AG20443 (cell line): ENCODE measurements at regions not wholly inside any gene's neighbourhood (a gene's known extent, or its start where the extent isn't known, plus 50 kb on each side); places are given as distances from the start of the nearest gene placed in this dataset.

Source experiments
- DNase-seq: peaks from one replicate; pipeline ENCODE4 v3.0.0; 2012; ENCODE audit warnings: low spot score, mixed read lengths

- DNase-seq, result no peak
Observed at GRCh38 chr20:52818491-52818890, 153.7 kb upstream of the TSHZ2 start.

- DNase-seq, result no peak
Observed at GRCh38 chr20:52817981-52818380, 154.2 kb upstream of the TSHZ2 start.

- DNase-seq, result peak; percentile 36
Observed at GRCh38 chr20:52817511-52817910, 154.6 kb upstream of the TSHZ2 start.

- no peak for DNase-seq
Observed at GRCh38 chr20:52814371-52814770, 157.8 kb upstream of the TSHZ2 start.

GRCh38 chr20:52812231-52812847, 159.8 kb upstream of the TSHZ2 start:
- DNase-seq, result peak; percentile 43

GRCh38 chr20:52809003-52809402, 163.2 kb upstream of the TSHZ2 start:
- no peak for DNase-seq

- DNase-seq, result no peak
Observed at GRCh38 chr20:52806918-52807317, 165.2 kb upstream of the TSHZ2 start.

- no peak for DNase-seq
Observed at GRCh38 chr20:52805843-52806242, 166.3 kb upstream of the TSHZ2 start.

- no peak for DNase-seq
Observed at GRCh38 chr20:52805296-52805571, 166.9 kb upstream of the TSHZ2 start.

- no peak for DNase-seq
Observed at GRCh38 chr20:52804497-52805295, 167.5 kb upstream of the TSHZ2 start.

- no peak for DNase-seq
Observed at GRCh38 chr20:52801628-52802006, 170.5 kb upstream of the TSHZ2 start.

GRCh38 chr20:52800734-52801627, 171.2 kb upstream of the TSHZ2 start:
- peak; percentile 22 for DNase-seq

- DNase-seq, result peak; percentile 38
Observed at GRCh38 chr20:52799130-52799529, 173.0 kb upstream of the TSHZ2 start.

- no peak for DNase-seq
Observed at GRCh38 chr20:52798124-52798523, 174.0 kb upstream of the TSHZ2 start.

- DNase-seq, result no peak
Observed at GRCh38 chr20:52794853-52795252, 177.3 kb upstream of the TSHZ2 start.

- no peak for DNase-seq
Observed at GRCh38 chr20:52793339-52793963, 178.7 kb upstream of the TSHZ2 start.

- DNase-seq, result no peak
Observed at GRCh38 chr20:52791091-52791490, 181.1 kb upstream of the TSHZ2 start.

GRCh38 chr20:52789716-52790115, 182.4 kb upstream of the TSHZ2 start:
- DNase-seq, result no peak

- no peak for DNase-seq
Observed at GRCh38 chr20:52787962-52788361, 184.2 kb upstream of the TSHZ2 start.

- DNase-seq, result no peak
Observed at GRCh38 chr20:52787216-52787615, 184.9 kb upstream of the TSHZ2 start.

GRCh38 chr20:52785679-52786078, 186.5 kb upstream of the TSHZ2 start:
- DNase-seq, result peak; percentile 26

GRCh38 chr20:52783769-52784168, 188.4 kb upstream of the TSHZ2 start:
- DNase-seq, result no peak

- DNase-seq, result no peak
Observed at GRCh38 chr20:52780462-52780861, 191.7 kb upstream of the TSHZ2 start.
